ENCODE measurements at regions not wholly inside any gene's neighbourhood (a gene's known extent, or its start where the extent isn't known, plus 50 kb on each side); places are given as distances from the start of the nearest gene placed in this dataset.

GRCh38 chr20:61002090-61002489 lies 250.0 kb upstream of the CDH4 start:
- TF ChIP-seq CTCF (conservative IDR thresholded peaks at IDR 0.05; ENCODE audit: low read length) = no peak
- no peak for TF ChIP-seq EZH2phosphoT487 (IDR thresholded peaks at IDR 0.05; ENCODE audit: borderline replicate concordance, low read depth, low read length)

All from OCI-LY7 (cell line).